NCI-H187 (cell line): ENCODE measurements at regions not wholly inside any gene's neighbourhood (a gene's known extent, or its start where the extent isn't known, plus 50 kb on each side); places are given as distances from the start of the nearest gene placed in this dataset.

Experiments
- DNase-seq, 2 experiments: peaks; one replicate each; lab custom pipeline; 2025; lab: John Stamatoyannopoulos, UW

- no peak for DNase-seq
Measured at GRCh38 chr4:31058656-31059055, 338.5 kb downstream of the PCDH7 start.

- DNase-seq, result no peak
Measured at GRCh38 chr4:31059753-31060522, 339.8 kb downstream of the PCDH7 start.

GRCh38 chr4:31065086-31065485 is 344.9 kb downstream of the PCDH7 start:
- no peak for DNase-seq

- DNase-seq, result no peak
Measured at GRCh38 chr4:31068257-31069075, 348.3 kb downstream of the PCDH7 start.

GRCh38 chr4:31069151-31069550 is 349.0 kb downstream of the PCDH7 start:
- no peak for DNase-seq

DNA sequence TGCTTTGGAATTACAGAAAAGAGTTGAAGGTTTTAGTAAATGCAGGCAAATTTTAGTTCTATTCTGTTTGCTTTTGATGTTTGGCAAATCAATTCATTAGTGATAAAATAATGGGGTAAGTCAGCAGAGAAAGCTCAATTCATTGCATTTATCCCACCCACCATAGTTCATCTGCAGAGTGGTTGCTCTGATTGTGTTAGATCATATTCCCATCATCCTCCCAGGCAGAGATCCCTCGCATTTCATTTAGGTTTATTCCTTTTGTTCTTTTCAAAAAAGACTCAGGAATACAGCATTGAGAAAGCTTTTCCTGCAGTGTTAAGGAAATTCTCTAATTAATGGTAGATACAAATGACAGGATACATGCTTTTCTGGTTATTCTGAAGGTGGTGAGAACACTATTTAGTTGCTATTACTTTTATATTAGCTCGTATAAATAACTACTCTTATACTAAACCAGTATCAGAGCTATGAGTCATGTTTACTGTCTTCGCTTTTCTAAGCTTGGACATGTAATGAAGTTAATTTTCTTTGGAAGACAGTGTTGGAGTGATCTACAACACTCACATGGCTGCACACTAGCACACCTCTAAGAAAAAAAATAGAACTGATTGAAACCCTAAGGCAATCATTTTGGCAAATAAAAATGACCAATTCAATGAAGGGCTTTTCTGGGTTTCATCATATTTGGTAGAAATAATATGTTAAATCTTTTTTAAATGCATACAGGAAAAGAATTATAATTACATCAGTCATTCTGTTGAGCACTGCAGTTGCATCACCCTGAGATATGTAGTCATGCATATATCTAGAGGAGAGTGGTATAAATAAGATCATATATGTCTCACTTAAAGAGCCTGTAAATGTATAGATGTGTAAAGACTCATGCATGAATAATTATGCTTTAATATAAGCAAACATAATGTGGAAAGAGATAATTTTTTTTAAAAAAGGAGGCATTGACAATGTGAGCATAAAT is 351.6 kb downstream of the PCDH7 start:
- no peak for DNase-seq

- DNase-seq, result no peak
Measured at GRCh38 chr4:31075969-31076368, 355.8 kb downstream of the PCDH7 start.

- no peak for DNase-seq
Measured at GRCh38 chr4:31078661-31079060, 358.5 kb downstream of the PCDH7 start.

DNA sequence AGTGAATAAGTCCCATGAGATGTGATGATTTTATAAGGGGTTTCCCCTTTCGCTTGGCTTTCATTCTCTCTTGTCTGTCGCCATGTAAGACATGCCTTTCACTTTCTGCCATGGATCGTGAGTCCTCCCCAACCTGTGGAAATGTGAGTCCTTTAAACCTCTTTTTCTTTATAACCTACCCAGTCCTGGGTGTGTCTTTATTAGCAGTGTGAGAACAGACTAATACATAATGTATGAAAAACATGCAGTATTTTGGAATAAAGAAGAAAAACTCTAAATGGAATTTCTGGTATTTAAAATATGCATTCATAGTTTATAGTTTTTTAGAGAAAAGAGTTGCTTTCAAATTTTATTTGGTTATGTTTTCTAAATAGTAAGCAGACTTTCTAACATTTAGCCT is 360.7 kb downstream of the PCDH7 start:
- no peak for DNase-seq

- DNase-seq, result no peak
Measured at GRCh38 chr4:31081366-31081765, 361.2 kb downstream of the PCDH7 start.

- DNase-seq, result no peak
Measured at GRCh38 chr4:31083456-31083855, 363.3 kb downstream of the PCDH7 start.

DNA sequence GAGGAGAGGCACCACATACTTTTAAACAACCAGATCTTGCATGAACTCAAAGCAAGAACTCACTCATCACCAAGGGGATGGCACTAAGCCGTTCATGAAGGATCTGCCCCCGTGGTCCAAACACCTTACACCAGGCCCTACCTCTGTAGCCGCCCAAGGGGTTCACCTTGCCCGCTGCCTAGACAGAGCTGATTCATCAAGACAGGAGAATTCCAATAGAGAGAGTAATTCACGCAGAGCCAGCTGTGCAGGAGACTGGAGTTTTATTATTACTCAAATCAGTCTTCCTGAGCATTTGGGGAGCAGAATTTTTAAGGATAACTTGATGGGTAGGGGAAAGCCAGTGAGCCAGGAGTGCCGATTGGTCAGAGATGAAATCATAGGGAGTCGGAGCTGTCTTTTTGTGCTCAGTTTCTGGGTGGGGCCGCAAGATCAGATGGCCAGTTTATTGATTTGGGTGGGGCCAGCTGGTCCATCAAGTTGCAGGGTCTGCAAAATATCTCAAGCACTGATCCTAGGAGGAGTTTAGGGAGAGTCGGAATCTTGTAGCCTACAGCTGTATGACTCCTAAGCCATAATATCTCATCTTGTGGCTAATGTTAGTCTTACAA is 364.7 kb downstream of the PCDH7 start:
- DNase-seq, result no peak

- DNase-seq, result no peak
Measured at GRCh38 chr4:31085689-31086088, 365.5 kb downstream of the PCDH7 start.

GRCh38 chr4:31086756-31087330 is 366.7 kb downstream of the PCDH7 start:
- DNase-seq, result no peak

GRCh38 chr4:31088600-31089230 is 368.5 kb downstream of the PCDH7 start:
- DNase-seq, result no peak

DNA sequence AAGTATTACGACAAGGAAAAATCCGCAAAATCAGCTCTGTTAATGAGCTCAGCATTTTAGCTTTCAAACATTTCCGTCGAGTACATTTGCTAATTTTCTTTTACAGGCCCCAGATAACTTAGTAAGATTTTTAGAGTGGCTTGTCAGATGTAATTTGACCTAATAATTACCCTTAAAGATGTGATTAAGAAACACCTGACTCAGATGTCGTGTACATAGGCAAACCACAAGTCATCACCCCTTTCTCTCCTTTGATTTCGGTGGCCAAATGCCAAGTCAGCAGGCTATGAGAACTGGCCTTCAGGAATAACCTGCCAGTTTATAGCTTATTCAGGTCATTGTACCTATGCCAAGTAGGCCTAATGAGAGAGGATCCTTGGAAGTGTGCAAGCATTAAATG is 369.6 kb downstream of the PCDH7 start:
- DNase-seq, result no peak

- no peak for DNase-seq
Measured at GRCh38 chr4:31094474-31094873, 374.3 kb downstream of the PCDH7 start.

DNA sequence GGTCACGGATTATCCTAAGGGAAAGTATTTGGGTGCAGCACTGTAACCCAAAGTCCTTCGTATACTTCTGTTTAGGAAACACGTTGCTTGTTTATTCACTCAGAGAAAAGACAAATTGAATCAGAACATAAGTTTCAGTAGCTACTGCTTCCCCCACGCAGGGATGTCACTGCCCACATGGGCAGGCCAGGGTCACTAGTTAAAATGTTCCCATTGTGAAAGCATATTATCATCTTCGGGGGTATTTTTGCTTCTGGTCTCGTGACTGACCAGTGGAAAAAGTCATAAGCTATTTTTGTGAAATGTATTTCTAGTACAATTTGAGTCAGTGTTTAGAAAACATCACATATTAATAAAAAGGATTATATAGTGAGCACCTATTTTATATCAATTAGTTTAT is 377.8 kb downstream of the PCDH7 start:
- no peak for DNase-seq

- DNase-seq, result no peak
Measured at GRCh38 chr4:31100536-31100935, 380.4 kb downstream of the PCDH7 start.

DNA sequence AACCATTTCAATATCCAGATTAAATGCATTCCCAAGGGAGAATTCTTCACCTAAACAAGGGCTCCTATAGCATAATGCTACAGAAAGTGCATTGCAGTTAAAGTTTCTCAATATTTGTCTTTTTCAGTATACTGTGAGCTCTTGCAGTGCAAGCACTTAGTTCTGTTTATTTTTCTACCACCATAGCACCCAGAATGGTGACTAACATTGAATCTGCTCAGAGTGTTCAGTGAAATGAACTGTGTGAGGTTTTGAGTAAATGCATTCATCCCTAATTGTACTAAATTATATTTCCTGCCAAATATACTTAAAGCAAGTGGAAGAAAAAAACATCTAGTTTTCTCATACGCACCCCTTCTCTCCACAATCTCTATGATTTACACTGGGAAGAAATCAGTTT is 383.9 kb downstream of the PCDH7 start:
- DNase-seq, result no peak

- DNase-seq, result no peak
Measured at GRCh38 chr4:31104577-31104976, 384.4 kb downstream of the PCDH7 start.
